ENCODE measurements at regions not wholly inside any gene's neighbourhood (a gene's known extent, or its start where the extent isn't known, plus 50 kb on each side); places are given as distances from the start of the nearest gene placed in this dataset.

- DNase-seq (no peak), ATAC-seq (ENCODE audit: poor library complexity) (no peak)
- no peaks in the 10 kb centered on the region for H3K27me3 Mint-ChIP-seq
- Histone ChIP-seq H3K9me3 (ENCODE audit: control insufficient read depth in 1 of 2, insufficient read depth in 1 of 2, low read length in 2 of 2) (peaks cover 0 to 6% of the 10 kb centered on the region in 2 experiments), H3K27me3 (ENCODE audit: control insufficient read depth in 1 of 2, insufficient read depth in 2 of 2, low read length in 2 of 2) (no peaks in the 10 kb centered on the region), H3K36me3 (ENCODE audit: insufficient read depth, low read length) (no peaks in the 10 kb centered on the region), H3K4me3 (ENCODE audit: low read length) (no peak overlapping the region), H3K27ac (ENCODE audit: low read depth in 1 of 2, low read length in 2 of 2) (no peak overlapping the region), H3K4me1 (ENCODE audit: insufficient read depth, low read length) (no peaks in the 10 kb centered on the region)
- ChIA-PET POLR2A (no interaction called here), CTCF (no interaction called here)
- no peaks in the 10 kb centered on the region for H3K36me3 Mint-ChIP-seq (ENCODE audit: low read depth)
- TF ChIP-seq, protein P1, sequence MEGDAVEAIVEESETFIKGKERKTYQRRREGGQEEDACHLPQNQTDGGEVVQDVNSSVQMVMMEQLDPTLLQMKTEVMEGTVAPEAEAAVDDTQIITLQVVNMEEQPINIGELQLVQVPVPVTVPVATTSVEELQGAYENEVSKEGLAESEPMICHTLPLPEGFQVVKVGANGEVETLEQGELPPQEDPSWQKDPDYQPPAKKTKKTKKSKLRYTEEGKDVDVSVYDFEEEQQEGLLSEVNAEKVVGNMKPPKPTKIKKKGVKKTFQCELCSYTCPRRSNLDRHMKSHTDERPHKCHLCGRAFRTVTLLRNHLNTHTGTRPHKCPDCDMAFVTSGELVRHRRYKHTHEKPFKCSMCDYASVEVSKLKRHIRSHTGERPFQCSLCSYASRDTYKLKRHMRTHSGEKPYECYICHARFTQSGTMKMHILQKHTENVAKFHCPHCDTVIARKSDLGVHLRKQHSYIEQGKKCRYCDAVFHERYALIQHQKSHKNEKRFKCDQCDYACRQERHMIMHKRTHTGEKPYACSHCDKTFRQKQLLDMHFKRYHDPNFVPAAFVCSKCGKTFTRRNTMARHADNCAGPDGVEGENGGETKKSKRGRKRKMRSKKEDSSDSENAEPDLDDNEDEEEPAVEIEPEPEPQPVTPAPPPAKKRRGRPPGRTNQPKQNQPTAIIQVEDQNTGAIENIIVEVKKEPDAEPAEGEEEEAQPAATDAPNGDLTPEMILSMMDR (IDR thresholded peaks at IDR 0.05), result no peak
- no peak overlapping the region for H3K27ac Mint-ChIP-seq
- H3K4me1 Mint-ChIP-seq (ENCODE audit: low read depth), result no peaks in the 10 kb centered on the region
- no peak overlapping the region for H3K4me3 Mint-ChIP-seq
- H3K9me3 Mint-ChIP-seq, result peaks cover 2% of the 10 kb centered on the region
- intact Hi-C loops (cut with DNase I, micrococcal nuclease), result no loop called here
Observed at GRCh38 chr3:151578495-151578894, 117.6 kb upstream of the IGSF10 start.

- POLR2A ChIA-PET, result no interaction called here
- no peaks in the 10 kb centered on the region for H3K4me1 Mint-ChIP-seq (ENCODE audit: low read depth)
- intact Hi-C loops (cut with DNase I, micrococcal nuclease), result no loop called here
Observed at GRCh38 chr3:151576511-151577137, 115.8 kb upstream of the IGSF10 start.

DNA sequence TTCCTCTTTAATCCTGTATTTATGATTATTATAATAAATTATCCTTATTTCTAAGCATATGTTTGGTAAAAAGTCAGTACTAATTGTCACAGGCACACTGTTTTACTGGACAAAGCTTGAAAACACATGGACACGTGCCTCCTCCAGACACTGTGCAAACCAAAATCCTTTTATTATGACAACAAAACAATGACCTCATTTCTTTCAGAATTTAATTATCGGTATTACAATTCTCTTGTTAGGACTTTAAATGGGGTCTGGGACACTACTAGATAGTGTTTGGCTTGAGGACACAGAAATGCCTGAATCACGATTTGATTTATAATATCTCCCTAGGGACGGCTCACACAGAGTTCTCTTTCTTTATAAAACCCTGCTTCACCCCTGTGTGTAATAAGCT, 107.3 kb upstream of the IGSF10 start:
- Mint-ChIP-seq H3K4me3 (no peak overlapping the region), H3K36me3 (ENCODE audit: low read depth) (no peaks in the 10 kb centered on the region), H3K9me3 (peaks cover 3% of the 10 kb centered on the region), H3K27me3 (no peaks in the 10 kb centered on the region), H3K4me1 (ENCODE audit: low read depth) (no peaks in the 10 kb centered on the region), H3K27ac (no peak overlapping the region)
- Histone ChIP-seq H3K9me3 (ENCODE audit: control insufficient read depth in 1 of 2, insufficient read depth in 1 of 2, low read length in 2 of 2) (no peaks in the 10 kb centered on the region), H3K4me3 (ENCODE audit: low read length) (no peak overlapping the region), H3K4me1 (ENCODE audit: insufficient read depth, low read length) (no peaks in the 10 kb centered on the region), H3K27ac (ENCODE audit: low read depth in 1 of 2, low read length in 2 of 2) (no peak overlapping the region), H3K36me3 (ENCODE audit: insufficient read depth, low read length) (no peaks in the 10 kb centered on the region), H3K27me3 (ENCODE audit: control insufficient read depth in 1 of 2, insufficient read depth in 2 of 2, low read length in 2 of 2) (no peaks in the 10 kb centered on the region)
- ATAC-seq (ENCODE audit: poor library complexity) (no peak), DNase-seq (no peak)
- POLR2A ChIA-PET, result no interaction called here
- TF ChIP-seq, protein P1 (IDR thresholded peaks at IDR 0.05), result no peak
- intact Hi-C loops (cut with DNase I, micrococcal nuclease), result no loop called here
- CTCF ChIA-PET, result no interaction called here

More at GRCh38 chr3:151576511-151577137, 115.8 kb upstream of the IGSF10 start:
- DNase-seq (no peak), ATAC-seq (ENCODE audit: poor library complexity) (no peak)
- H3K9me3 ChIP-seq (ENCODE audit: control insufficient read depth in 1 of 2, insufficient read depth in 1 of 2, low read length in 2 of 2), result peaks cover 0 to 6% of the 10 kb centered on the region in 2 experiments
- H3K4me3 ChIP-seq (ENCODE audit: low read length), result no peak overlapping the region
- no peak overlapping the region for H3K27ac Mint-ChIP-seq
- H3K27me3 Mint-ChIP-seq, result no peaks in the 10 kb centered on the region
- H3K36me3 Mint-ChIP-seq (ENCODE audit: low read depth), result no peaks in the 10 kb centered on the region
- H3K27me3 ChIP-seq (ENCODE audit: control insufficient read depth in 1 of 2, insufficient read depth in 2 of 2, low read length in 2 of 2), result no peaks in the 10 kb centered on the region
- peaks cover 6% of the 10 kb centered on the region for H3K9me3 Mint-ChIP-seq
- H3K4me1 ChIP-seq (ENCODE audit: insufficient read depth, low read length), result no peaks in the 10 kb centered on the region
- CTCF ChIA-PET, result interaction anchor here (1.3 kb wide), 1 partner anchor 12 kb away, joined by 3 read pairs; no protein-coding TSS in a partner anchor
- no peak overlapping the region for H3K4me3 Mint-ChIP-seq
- no peak overlapping the region for H3K27ac ChIP-seq (ENCODE audit: low read depth in 1 of 2, low read length in 2 of 2)
- H3K36me3 ChIP-seq (ENCODE audit: insufficient read depth, low read length), result no peaks in the 10 kb centered on the region
- TF ChIP-seq, protein P1 (IDR thresholded peaks at IDR 0.05), result no peak
